GM10266 (cell line): ENCODE measurements at regions not wholly inside any gene's neighbourhood (a gene's known extent, or its start where the extent isn't known, plus 50 kb on each side); places are given as distances from the start of the nearest gene placed in this dataset.

ENCODE experiments used
- DNase-seq: peaks from one replicate; pipeline ENCODE4 v3.0.0; 2012; ENCODE audit errors: extremely low spot score
- TF ChIP-seq, protein P1 (sequence below): IDR thresholded peaks from 2 replicates; pipeline ENCODE4 v1.5.1; 2012; ENCODE audit warnings: mild to moderate bottlenecking, low read depth; ENCODE audit not compliant: control insufficient read depth, insufficient read depth; ENCODE audit errors: missing control alignments

DNA sequence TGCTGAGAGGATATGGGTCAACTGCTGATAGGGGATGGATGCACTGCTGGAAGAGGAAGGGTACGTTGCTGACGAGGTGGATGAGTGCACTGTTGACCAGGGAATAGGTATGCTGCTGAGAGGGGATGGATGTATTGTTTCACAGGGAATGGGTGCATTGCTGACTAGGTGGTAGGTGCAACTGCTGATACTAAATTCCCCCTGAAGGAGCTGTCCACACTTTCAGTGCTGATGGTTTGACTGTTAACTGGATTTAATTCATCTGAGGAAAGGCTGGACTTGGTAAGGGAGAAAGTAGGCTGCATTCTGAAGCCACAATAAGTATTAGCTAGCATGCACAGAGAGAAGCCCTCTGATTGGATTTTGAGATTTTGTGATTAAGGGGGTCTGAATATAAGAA is 1196.8 kb upstream of the PHF14 start:
- no peak for DNase-seq
- TF ChIP-seq, protein P1, sequence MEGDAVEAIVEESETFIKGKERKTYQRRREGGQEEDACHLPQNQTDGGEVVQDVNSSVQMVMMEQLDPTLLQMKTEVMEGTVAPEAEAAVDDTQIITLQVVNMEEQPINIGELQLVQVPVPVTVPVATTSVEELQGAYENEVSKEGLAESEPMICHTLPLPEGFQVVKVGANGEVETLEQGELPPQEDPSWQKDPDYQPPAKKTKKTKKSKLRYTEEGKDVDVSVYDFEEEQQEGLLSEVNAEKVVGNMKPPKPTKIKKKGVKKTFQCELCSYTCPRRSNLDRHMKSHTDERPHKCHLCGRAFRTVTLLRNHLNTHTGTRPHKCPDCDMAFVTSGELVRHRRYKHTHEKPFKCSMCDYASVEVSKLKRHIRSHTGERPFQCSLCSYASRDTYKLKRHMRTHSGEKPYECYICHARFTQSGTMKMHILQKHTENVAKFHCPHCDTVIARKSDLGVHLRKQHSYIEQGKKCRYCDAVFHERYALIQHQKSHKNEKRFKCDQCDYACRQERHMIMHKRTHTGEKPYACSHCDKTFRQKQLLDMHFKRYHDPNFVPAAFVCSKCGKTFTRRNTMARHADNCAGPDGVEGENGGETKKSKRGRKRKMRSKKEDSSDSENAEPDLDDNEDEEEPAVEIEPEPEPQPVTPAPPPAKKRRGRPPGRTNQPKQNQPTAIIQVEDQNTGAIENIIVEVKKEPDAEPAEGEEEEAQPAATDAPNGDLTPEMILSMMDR = no peak

DNA sequence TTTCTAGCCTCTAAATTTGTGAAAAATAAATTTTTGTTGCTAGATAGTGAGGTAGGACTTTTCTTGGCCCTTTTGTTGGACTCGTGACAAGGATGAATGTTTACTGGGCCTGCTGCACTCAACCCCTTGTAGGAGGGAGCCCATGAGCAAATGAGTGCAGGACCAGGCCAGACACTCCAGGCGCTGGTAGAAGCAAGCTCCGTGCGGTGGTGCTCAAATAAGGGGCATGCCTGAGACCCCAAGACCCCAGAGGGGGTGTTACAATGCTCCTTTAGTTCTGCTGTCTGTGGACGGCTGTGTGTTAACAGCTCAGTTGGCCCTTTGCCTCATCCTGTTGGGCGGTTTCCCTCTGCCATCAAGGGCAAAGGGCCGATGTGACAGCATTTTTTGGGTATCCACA is 1195.3 kb upstream of the PHF14 start:
- TF ChIP-seq, protein P1 = no peak
- no peak for DNase-seq

- TF ChIP-seq, protein P1 = no peak
- DNase-seq = no peak
These were observed 1192.0 kb upstream of the PHF14 start for GRCh38 chr7:9781710-9782109.

DNA sequence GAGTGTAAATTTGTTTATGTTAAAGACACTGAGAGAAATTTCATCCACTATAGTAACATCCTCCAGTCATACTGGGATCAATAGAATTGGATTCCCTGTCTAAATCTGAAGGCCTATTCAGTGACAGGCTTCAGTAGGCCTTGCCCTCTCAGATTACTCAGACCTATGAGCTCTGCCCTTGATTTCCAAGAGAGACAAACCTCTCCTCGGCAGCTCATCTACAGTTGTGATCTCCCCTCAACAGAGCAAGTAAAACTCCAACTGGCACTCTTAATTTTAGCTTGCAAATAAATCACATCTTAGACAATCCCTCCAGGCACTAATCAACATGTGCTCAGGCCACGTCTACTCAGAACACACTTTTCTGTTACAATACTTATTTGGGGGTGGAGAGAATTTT is 1191.4 kb upstream of the PHF14 start:
- DNase-seq = no peak
- TF ChIP-seq, protein P1 = no peak

DNA sequence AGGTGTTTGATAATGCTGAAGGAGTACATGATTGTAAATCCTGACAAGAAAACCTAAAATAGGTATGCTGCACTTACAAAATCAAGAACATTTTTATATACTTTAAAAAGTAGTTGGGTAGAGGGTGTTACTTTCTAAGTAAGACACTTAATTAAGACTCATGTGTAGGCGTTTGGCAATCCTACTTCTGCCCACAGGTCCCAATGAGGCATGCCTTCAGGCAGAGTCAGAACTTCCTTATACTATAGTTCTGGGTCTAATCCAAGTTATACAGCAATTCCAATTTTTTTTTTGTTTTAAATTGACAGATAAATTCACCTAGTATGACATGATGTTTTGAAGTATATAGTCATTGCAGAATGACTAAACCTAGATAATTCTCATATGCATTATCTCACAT is 1188.5 kb upstream of the PHF14 start:
- TF ChIP-seq, protein P1 = no peak
- DNase-seq = no peak

DNA sequence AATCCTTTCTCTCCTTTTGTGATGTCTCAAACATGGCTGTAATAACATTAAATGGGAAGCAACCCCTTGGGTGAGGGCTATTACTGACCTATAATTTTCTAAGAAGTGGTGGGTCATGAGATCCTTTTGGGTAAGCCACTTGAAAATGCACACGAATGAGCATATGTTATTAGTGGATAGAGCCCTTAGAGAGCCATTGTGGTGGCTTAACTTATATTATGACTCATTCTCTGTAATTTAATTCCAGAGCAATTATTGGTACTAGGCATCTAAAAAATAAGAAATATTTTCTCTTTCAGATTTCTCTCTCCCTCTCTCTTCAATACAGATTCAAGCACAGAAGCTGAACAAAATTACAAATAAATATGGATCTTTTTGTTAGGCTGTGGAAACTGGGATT is 1177.4 kb upstream of the PHF14 start:
- TF ChIP-seq, protein P1 = no peak

GRCh38 chr7:9822458-9823290 is 1151.0 kb upstream of the PHF14 start:
- TF ChIP-seq, protein P1 = no peak
- no peak for DNase-seq

More for the DNA sequence above, 1177.4 kb upstream of the PHF14 start:
- no peak for DNase-seq
